Retinal pigment epithelial cell (primary cell): ENCODE measurements at regions not wholly inside any gene's neighbourhood (a gene's known extent, or its start where the extent isn't known, plus 50 kb on each side); places are given as distances from the start of the nearest gene placed in this dataset.
"Not testable (repeated sequence)": the region's sequence is repeated elsewhere in the genome, so short reads cannot be mapped to it uniquely, and the experiment has no call there.

ENCODE experiments used
- DNase-seq: peaks from one replicate; pipeline ENCODE4 v3.0.0-alpha.2; 2010; ENCODE audit warnings: low read depth
- H3K4me3 ChIP-seq: 2 replicates; pipeline ENCODE4 v1.5.1; 2011; ENCODE audit warnings: mild to moderate bottlenecking, low read length, control low read depth, moderate library complexity
- TF ChIP-seq, protein P1 (sequence below): conservative IDR thresholded peaks from 2 replicates; pipeline ENCODE4 v1.5.1; 2011; ENCODE audit warnings: low read depth, low read length, control low read depth, inconsistent platforms

DNA sequence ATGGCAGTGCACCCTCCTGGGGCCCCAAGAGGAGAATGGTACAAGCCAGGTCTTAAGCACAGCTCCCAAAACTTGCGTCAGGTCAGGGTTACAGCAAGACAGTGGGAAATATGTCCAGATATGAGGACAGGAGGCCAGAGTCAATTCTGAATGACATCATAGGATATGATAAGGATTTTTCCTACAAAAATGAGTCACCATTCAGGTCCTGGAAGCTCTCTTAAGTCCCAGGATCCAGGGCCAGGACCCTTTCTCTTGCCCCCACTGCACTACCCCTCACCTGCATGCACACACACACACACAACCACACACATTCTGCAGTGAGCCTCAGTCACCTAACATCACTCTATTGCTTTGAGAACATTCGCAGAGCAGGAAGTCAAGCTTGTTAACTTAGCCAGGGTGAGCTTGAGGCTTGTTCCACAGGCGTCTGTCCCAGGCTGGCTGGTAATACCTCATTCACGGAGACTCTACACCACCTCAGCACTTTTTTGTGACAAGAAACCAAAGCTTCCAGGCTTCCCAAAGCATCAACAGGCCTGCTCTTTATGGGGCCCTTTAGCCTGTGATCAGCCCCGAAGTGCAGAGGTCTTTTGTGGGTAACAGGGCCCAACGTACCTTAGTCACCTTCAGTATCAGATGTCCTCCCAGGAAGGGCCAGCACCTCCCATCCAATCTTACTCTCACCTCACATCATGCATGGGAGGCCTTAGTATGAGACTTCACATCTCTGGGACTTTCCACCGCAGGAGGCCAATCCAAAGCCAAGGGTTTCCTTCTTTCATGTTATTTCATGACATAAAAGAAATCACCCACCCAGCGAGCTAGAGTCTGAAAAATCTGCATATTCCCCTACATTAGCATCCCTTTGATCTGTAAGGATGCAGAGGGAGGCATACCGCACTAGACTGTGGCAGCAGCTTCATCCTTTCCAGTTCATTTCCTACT is 74.0 kb upstream of the LIPC start:
- no peak for DNase-seq
- no peak overlapping the region for H3K4me3 ChIP-seq
- TF ChIP-seq, protein P1, sequence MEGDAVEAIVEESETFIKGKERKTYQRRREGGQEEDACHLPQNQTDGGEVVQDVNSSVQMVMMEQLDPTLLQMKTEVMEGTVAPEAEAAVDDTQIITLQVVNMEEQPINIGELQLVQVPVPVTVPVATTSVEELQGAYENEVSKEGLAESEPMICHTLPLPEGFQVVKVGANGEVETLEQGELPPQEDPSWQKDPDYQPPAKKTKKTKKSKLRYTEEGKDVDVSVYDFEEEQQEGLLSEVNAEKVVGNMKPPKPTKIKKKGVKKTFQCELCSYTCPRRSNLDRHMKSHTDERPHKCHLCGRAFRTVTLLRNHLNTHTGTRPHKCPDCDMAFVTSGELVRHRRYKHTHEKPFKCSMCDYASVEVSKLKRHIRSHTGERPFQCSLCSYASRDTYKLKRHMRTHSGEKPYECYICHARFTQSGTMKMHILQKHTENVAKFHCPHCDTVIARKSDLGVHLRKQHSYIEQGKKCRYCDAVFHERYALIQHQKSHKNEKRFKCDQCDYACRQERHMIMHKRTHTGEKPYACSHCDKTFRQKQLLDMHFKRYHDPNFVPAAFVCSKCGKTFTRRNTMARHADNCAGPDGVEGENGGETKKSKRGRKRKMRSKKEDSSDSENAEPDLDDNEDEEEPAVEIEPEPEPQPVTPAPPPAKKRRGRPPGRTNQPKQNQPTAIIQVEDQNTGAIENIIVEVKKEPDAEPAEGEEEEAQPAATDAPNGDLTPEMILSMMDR = no peak

DNA sequence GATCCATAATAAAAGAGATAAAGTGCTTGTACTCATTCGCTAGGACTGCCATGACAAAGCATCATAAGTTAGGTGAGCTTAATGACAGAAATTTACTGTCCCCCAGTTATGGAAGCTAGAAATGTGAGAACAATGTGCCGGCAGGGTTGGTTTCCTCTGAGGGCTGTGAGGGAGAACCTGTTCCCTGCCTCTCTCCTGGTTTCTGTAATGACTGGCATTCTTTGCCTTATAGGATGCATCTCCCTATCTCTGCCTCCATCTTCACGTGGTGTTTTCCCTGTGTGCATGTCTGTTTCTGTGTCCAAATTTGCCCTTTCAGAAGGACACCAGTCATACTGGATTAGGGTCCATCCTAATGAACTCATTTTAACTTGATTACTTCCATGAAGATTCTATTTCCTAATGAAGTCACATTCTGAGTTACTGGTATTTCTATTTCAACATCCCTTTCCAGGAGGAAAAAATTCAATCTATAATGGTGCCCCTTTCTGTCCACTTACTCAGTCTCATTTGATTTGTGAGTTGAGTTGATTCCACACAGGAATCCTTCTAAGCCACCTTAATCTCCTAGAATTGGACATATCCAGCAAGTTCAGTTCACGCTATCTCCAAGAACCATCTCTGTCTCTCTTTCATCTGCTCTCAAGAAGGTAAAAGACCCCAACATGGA is 71.2 kb upstream of the LIPC start:
- no peak overlapping the region for H3K4me3 ChIP-seq
- DNase-seq = no peak
- TF ChIP-seq, protein P1 = no peak

DNA sequence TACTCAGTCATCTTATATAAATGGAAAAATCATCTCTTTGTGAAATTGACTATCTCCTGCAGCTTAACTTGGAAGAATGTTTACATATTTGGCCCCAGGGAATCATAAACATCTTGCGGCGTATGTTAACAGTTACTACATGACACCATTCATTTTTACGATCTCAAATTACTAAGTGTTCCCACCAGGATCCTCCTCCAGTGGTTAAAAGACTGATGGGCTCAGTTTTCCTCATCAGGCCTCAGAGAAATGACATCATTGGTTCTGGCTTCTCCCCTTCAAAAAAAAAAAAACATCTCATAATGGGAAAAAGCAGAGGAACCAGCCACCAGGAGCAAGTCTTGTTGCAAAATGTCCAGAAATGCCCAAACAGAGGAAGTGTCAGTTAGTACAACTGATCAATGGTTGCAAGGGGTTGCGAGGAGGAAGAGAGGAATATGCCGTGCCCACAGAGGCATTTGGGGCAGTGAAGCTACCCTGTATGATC is 70.5 kb upstream of the LIPC start:
- DNase-seq = no peak
- H3K4me3 ChIP-seq = no peak overlapping the region
- TF ChIP-seq, protein P1 = no peak

DNA sequence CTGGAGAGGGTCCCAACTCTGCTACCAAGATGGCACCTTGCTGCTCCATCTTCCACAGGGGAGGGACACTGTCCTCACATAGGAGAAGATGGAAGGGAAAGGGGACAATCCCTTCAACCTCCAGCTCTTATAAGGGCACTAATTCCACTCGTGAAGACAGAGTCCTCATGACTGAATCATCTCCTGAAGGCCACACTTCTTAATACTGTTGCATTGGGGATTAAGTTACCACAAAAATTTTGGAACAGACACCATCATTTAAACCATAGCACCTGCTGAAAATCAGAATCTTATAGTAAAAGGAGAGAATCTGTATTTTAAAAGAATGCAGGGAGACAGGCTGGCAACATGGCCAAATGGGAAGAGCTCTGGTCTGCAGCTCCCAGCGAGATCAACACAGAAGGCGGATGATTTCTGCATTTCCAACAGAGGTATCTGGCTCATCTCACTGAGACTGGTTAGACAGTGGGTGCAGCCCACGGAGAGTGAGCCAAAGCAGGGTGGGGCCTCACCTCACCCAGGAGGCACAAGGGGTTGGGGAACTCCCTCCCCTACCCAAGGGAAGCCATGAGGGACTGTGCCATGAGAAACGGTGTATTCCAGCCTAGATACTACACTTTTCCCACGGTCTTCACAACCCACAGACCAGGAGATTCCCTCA is 69.4 kb upstream of the LIPC start:
- TF ChIP-seq, protein P1 = no peak
- DNase-seq = no peak
- H3K4me3 ChIP-seq = no peak overlapping the region

DNA sequence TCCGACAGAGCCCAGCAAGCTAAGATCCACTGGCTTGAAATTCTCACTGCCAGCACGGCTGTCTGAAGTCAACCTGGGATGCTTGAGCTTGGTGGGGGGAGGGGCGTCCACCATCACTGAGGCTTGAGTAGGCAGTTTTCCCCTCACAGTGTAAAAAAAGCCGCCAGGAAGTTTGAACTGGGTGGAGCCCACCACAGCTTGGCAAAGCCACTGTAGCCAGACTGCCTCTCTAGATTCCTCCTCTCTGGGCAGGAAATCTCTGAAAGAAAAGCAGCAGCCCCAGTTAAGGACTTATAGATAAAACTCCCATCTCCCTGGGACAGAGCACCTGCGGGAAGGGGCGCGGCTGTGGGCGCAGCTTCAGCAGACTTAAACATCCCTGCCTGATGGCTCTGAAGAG is 68.7 kb upstream of the LIPC start:
- not testable (repeated sequence) for H3K4me3 ChIP-seq

DNA sequence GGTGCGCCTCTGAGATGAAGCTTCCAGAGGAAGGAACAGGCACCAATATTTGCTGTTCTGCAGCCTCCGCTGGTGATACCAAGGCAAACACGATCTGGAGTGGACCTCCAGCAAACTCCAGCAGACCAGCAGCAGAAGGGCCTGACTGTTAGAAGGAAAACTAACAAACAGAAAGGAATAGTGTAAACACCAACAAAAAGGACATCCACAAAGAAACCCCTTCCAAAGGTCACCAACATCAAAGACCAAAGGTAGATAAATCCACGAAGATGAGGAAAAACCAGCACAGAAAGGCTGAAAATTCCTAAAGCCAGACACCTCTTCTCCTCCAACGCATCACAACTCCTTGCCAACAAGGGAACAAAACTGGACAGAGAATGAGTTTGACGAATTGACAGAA is 68.1 kb upstream of the LIPC start:
- DNase-seq, H3K4me3 ChIP-seq: not testable (repeated sequence)

More for the DNA sequence above, 68.7 kb upstream of the LIPC start:
- DNase-seq = not testable (repeated sequence)

DNA sequence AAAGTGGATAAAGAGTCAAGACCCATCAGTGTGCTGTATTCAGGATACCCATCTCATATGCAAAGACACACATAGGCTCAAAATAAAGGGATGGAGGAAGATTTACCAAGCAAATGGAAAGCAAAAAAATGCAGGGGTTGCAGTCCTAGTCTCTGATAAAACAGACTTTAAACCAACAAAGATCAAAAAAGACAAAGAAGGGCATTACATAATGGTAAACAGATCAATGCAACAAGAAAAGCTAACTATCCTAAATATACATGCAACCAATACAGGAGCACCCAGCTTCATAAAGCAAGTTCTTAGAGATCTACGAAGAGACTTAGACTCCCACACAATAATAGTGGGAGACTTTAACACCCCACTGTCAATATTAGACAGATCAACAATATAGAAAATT is 66.7 kb upstream of the LIPC start:
- not testable (repeated sequence) for DNase-seq, H3K4me3 ChIP-seq

DNA sequence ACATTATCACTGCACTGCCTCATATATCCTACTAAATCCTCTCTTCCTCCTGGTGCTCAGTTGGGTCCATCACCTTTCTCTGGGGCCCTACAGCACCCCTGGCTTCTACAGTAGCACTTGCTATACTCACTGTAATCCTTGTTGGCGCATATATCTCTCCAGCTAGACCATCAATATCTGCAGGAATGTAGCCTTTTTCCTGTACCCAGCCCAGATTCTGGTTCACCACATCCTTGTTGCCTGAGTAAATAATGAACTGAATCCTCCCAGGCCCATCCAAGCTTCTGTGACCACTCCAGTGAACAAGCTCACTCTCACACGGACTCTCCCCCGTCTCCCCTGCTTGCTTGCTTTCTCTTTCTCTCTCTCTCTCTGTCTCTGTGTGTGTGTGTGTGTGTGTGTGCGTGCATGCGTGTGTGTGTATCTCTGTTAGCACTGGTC is 62.5 kb upstream of the LIPC start:
- TF ChIP-seq, protein P1 = no peak
- no peak overlapping the region for H3K4me3 ChIP-seq
- DNase-seq = no peak
